Inflammatory macrophage (primary cell): ENCODE measurements at regions not wholly inside any gene's neighbourhood (a gene's known extent, or its start where the extent isn't known, plus 50 kb on each side); places are given as distances from the start of the nearest gene placed in this dataset.
"Not testable (repeated sequence)": the region's sequence is repeated elsewhere in the genome, so short reads cannot be mapped to it uniquely, and the experiment has no call there.

Experiments used
- DNase-seq, 2 donors: peaks; one replicate each; pipeline ENCODE4 v3.0.0-alpha.2; 2020 to 2022

DNA sequence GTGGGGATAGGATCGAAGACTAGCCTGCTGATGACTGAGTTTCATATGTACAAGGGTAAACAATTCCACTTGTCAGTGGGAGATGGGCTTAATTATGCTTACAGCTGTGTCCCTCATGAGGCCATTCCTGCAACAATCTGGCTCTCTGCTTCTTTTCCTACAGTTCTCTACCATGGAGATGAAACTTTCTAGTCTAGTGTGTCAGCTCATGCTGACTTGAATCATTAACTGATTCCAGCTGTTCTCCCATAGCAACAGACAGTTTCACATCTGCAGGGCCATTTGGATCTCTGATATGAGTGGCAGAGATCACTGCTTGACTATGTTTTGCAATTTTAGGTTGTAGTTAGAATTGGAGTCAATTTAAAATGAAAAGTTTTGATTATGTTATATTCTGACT is 1251.7 kb upstream of the RAG2 start:
- no peak for DNase-seq

DNA sequence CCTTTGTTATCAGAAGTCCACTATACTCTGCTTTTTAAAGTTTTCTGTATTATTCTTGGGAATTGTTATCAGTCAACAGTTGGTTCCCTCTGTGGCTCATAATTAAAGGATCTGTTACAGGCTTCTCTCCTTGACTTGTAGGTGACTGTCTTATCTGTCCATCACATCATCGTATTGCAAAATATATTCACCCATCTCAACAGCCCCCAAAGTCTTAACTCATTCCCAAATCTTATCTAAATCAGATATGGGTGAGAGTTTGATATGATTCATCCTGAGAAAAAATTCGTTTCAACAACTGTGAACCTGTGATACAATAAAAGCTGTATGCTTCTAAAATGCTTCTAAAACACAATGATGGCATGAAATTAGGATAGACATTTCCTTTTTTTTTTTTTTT is 1245.6 kb upstream of the RAG2 start:
- no peak for DNase-seq

DNA sequence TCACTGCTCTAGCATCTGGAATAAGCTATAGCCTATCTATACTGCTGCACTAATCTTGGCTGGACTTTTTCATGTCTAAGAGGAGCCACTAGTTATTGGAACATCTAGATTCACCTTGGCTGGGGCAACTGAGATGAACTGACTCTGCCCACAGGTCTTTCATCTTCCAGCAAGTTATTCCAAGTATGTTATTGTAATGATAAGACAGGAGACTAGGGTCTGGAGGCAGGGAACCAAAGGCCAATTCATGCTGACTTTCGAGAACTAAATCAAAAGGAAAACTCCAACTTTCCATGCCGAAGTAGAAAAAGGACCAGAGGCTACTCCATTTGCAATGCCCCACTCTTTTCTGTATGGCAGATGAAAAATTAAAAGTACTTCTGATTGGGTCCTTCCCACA is 1243.0 kb upstream of the RAG2 start:
- no peak for DNase-seq

GRCh38 chr11:37840345-37840744 is 1242.3 kb upstream of the RAG2 start:
- DNase-seq, result not testable (repeated sequence)

DNA sequence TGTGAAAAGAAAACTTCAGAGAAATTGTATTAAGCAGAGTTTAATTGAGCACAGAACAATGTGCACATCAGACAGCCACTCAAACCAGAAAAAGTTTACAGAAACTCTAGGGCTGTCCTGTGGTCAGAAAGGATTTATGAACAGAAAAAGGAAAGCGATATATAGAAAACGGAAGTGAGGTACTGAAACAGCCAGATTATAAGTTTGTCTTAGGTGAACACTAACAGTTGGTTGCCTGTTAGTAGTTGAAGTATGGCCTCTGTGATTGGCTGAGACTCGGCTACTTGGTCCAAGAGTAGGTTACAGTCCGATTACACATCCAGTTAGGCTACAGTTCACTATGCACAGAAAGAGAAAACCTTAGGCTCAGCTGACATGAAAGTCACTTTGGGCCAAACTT is 1232.5 kb upstream of the RAG2 start:
- DNase-seq, result no peak

DNA sequence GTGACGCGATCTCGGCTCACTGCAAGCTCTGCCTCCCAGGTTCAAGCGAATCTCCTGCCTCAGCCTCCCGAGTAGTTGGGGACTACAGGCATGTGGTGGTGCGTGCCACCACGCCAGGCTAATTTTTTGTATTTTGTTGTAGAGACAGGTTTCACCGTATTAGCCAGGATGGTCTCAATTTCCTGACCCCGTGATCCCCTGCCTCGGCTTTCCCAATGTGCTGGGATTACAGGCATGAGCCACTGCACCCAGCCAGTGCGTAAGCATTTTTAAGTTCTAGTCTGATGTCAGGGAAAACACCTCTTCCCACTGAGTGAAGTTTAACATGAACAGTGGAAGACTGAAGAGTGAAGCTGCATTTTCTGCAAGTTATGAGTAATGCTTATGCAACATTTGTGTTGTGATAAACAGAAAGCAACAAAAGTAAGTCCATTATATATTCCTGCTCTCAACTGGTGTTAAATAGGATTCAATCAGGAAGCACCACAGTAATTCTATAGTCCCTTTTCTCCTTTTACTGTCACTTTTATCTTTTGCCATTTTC is 1219.8 kb upstream of the RAG2 start:
- no peak for DNase-seq

- no peak for DNase-seq
Observed at GRCh38 chr11:37812281-37812880, 1214.3 kb upstream of the RAG2 start.

GRCh38 chr11:37811349-37811748 is 1213.3 kb upstream of the RAG2 start:
- no peak for DNase-seq

DNA sequence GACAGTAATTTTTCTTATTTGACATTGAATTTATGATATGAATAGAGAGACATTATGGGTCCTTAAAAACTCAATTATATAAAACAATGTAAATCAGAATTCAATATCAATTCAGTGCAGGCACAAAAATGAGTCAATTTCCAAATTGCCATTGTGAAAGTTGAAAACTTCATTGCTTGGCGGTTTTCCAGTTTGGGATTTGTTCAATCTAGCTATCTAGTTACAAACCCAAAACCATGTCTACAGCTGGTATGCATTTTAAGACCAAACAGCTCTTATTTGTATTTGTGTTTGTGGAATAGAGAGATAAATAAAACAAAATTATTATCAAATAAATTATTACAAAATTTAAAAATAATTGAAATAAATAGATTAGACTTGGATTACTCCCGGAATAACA is 1206.6 kb upstream of the RAG2 start:
- DNase-seq, result no peak

- no peak for DNase-seq
Observed at GRCh38 chr11:37788141-37788877, 1190.3 kb upstream of the RAG2 start.

DNA sequence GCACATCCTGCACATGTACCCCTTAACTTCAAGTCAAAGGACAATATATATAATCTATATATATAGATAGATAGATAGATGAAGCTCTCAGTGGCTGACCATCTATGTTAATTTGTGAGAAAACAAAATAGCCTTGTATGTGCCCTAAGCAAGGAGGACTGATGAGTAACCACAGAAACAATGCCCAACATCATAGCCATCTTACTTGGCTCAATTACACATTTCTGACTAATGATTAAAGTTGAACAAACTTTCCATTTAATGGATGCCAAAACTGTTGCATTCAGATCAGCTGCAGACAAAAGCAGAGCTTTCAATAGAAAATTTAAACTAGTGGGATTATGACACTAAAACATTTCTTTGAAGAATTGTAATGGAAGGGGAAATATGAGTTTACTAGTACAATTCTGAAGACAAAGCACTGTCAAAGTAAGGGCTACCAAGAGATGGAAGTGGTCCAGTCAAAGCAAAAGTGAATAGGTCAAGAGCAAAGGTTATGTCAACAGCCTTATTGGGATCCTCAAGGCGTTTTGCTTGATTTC is 1188.2 kb upstream of the RAG2 start:
- DNase-seq, result no peak

GRCh38 chr11:37774441-37774840 is 1176.4 kb upstream of the RAG2 start:
- no peak for DNase-seq

DNA sequence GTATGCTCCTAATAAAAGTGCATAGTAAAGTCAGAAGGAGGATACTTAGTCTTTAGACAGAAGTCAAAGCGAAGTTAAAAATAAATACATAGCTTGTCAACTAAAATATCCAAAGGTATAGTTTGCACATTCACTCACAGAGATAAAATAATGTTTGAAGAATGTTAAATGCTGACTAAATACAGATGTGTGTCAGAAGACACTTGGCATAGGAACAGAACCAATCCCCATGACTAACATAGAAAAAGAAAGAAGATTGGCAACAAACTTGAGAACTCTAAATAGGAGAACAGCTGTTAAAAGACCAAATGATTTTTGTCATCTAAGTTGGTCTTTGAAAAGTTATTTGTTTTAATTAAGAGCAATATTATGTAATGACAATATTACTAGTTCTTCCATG is 1172.1 kb upstream of the RAG2 start:
- DNase-seq, result no peak

DNA sequence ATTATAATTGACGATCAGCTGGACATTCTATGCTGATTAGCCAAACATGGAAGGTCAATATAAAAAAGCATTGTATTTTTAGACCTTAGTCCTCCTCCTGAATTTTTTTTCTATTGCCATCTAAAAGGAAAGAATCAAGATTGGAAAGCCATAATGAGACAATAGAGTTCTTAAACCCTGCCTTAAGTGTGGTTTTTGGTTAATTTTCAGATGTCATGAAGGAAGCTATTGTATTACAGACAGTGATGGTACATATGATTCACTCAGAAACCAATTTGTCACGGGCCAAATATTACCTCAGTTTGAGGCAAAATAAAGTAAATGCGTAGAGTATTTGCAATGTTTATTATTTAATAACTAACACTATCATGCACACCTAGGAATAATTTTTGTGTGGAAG is 1164.0 kb upstream of the RAG2 start:
- DNase-seq, result no peak

DNA sequence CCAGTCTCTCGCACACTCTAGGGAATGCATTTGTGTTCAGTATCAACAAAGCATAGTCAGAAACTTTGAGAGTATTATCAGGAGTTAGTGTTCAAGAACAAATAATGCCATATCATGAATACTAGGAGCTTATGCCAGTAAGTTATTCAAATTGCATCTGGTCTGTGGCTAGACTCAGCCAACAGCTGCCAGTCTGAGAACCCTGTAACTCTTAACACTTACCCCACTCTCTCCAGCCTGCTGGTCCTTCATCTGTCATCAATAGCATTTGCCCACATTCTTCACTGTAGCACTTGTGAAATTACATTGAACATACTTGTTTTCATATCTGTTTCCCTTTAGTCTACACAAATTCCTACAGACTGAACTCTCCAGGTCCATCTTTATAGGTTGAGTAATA is 1157.5 kb upstream of the RAG2 start:
- no peak for DNase-seq

DNA sequence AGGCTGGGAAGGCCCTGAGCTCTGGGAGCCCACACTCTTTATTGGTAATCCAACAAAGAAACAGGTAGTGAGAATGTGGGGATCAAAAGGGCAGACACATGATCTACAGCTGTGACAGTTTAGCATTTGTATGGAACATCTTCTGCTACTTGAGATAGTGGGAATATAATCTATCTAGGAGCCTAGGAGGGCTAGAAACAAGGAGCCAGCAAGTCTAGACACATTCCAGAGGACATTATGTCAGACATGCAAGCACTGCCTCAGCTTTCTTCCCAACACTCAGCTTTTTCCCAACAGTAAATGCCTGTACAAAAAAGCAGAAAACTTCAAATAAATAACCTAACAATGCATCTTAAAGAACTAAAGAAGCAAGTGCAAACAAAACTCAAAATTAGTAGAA is 1150.6 kb upstream of the RAG2 start:
- no peak for DNase-seq

GRCh38 chr11:37747121-37747520 is 1149.1 kb upstream of the RAG2 start:
- no peak for DNase-seq

- DNase-seq, result peak; percentile 15 to 31
Observed at GRCh38 chr11:37727371-37727770, 1129.3 kb upstream of the RAG2 start.

- no peak for DNase-seq
Observed at GRCh38 chr11:37724315-37724714, 1126.3 kb upstream of the RAG2 start.

DNA sequence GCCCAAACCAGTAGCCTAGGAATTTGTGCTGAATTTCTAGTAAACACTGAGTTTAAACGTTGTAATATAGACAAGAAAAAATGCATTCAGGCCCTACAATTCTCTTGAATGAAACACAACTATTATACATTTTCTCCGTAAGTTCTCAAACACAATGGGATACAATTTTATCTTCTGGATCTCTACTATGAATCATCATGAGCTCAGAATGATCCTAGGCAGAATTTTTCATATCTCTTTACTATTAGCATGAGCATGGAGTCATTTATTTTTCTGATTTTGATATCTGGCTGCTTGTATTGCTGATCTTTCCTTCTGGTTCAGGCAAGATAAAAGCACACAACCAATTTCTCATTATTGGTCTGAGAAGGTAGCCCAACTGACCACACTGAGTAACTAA is 1123.4 kb upstream of the RAG2 start:
- DNase-seq, result no peak

DNA sequence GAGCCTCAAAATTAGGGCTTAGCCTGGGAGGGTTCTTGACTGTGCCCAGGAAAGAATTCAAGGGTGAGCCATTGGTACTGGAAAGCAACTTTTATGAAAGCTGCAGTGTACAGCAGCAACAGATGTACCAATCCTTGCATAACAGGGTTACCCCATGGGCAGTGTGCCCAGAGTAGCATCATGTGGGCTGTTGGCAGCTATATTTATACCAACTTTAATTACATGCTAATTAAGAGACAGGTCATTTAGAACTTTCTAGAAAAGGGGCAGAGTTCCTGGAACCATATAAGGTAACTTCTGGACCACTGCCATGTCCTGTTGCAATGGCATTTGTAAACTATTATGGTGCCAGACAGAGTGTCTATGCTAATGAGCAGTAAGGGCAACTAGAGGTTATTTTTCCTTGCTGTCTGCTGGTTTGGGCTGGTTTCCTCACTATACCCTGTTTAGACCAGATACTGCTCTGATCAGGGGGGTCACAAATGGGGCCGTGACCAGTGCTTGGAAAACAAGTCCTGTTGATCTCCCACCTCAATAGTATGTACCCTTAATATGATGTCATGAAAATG is 1120.5 kb upstream of the RAG2 start:
- no peak for DNase-seq

DNA sequence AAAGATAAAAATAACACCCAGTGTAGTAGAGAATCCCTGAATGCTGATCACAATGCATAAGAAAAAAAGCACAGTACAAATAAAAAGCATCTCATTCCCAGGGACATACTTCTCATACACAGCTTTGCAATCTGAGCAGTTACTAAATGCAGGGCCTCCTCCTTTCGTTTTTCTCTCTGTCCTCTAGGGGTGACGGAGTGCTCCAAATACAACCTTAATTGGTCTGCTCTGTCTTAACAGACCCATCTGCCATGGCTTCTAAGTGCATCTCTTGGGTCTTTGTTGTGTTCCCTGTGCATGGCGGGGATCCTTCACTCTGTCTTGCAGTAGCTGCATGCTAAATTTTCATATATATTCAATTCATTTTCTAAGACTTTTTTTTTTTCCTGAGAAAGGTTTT is 1114.2 kb upstream of the RAG2 start:
- DNase-seq, result no peak

DNA sequence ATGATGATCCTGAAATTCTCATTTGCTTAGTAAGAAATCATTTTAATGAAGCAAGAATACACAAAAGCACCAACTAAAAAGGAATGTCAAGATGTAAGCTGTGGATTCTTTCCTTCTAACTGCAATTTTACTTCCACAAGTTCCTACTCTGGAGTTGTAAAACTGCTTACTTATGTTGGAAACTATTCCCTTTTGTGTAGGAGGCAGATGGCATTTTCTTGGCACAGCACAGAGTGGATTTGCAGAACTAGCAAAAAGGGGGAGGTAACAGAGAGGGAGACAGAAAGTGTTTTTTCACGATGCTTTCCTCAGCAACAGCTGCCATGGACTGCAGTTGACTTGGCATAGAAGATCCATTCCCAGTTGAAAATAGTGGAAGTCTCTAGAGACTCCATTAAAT is 1112.0 kb upstream of the RAG2 start:
- DNase-seq, result no peak

GRCh38 chr11:37704791-37705190 is 1106.8 kb upstream of the RAG2 start:
- DNase-seq, result no peak
